ENCODE measurements at regions not wholly inside any gene's neighbourhood (a gene's known extent, or its start where the extent isn't known, plus 50 kb on each side); places are given as distances from the start of the nearest gene placed in this dataset.

GRCh38 chr6:63098789-63099188 lies 112.5 kb upstream of the FKBP1C start:
- Histone ChIP-seq H3K18ac (ENCODE audit: low read depth, low read length) (no peak overlapping the region), H3K4me1 (ENCODE audit: control insufficient read depth, insufficient read depth, low read length) (no peaks in the 10 kb centered on the region), H2BK20ac (ENCODE audit: low read depth, low read length) (no peak overlapping the region), H4K5ac (ENCODE audit: low read depth, low read length) (no peak overlapping the region), H3K9me1 (ENCODE audit: insufficient read depth, low read length) (no peaks in the 10 kb centered on the region), H4K20me1 (ENCODE audit: insufficient read depth, low read length) (no peaks in the 10 kb centered on the region), H3K27me3 (ENCODE audit: control insufficient read depth, insufficient read depth, low read length) (no peaks in the 10 kb centered on the region), H3K9ac (ENCODE audit: low read depth, low read length) (no peak overlapping the region), H3K56ac (ENCODE audit: extremely low read depth, insufficient read depth, low read length) (no peak overlapping the region), H2AK9ac (replicated peaks; ENCODE audit: low read depth, low read length, poor library complexity) (no peak overlapping the region), H3K9me3 (ENCODE audit: control insufficient read depth, insufficient read depth, low read length) (peaks cover 5% of the 10 kb centered on the region; the same call in 1 of the 2 replicates), H3K4me2 (ENCODE audit: low read depth, low read length) (no peak overlapping the region), H2BK15ac (ENCODE audit: low read depth, low read length) (no peak overlapping the region), H2BK120ac (ENCODE audit: low read depth, low read length) (no peak overlapping the region), H2AK5ac (ENCODE audit: low read depth, low read length) (no peak overlapping the region), H4K8ac (ENCODE audit: low read depth in 2 of 2, low read length in 2 of 2) (no peak overlapping the region), H3K36me3 (ENCODE audit: control insufficient read depth, insufficient read depth, low read length) (no peaks in the 10 kb centered on the region), H3K4me3 (ENCODE audit: insufficient read depth, low read depth, low read length) (no peak overlapping the region), H3K27ac (ENCODE audit: insufficient read depth, low read length) (no peak overlapping the region), H3K14ac (replicated peaks; ENCODE audit: low read depth, low read length) (no peak overlapping the region), H4K91ac (ENCODE audit: insufficient read depth, low read depth, low read length) (no peak overlapping the region), H3K79me1 (ENCODE audit: low read depth in 1 of 2, low read length in 2 of 2) (no peaks in the 10 kb centered on the region), H2AFZ (replicated peaks; ENCODE audit: low read length, poor library complexity) (no peak overlapping the region), H2BK5ac (ENCODE audit: low read depth, low read length, poor library complexity, severe bottlenecking) (no peak overlapping the region), H3K4ac (ENCODE audit: low read depth, low read length) (no peak overlapping the region), H3K23ac (ENCODE audit: low read depth, low read length) (no peak overlapping the region)
- no CpG with 5 or more reads among the region's 4 CpGs for WGBS, 2 experiments (ENCODE audit: extremely low coverage in 2 of 2, insufficient read length in 1 of 2)
- ChIA-PET POLR2A (ENCODE audit: unreplicated experiment) (no interaction called here), CTCF (no interaction called here)
- intact Hi-C loops (cut with micrococcal nuclease), result no loop called here
- dilution Hi-C loops (cut with HindIII; ENCODE audit: low sequenced_read_pairs, unreplicated experiment), result no loop called here
- in situ Hi-C loops (cut with MboI; ENCODE audit: low sequenced_read_pairs), result no loop called here
- BruUV-seq (replicated peaks), result no TSS peak
- no peak for DNase-seq
- ATAC-seq (ENCODE audit: low read depth), result no peak
- no peak for TF ChIP-seq ELK1 (IDR thresholded peaks at IDR 0.05; ENCODE audit: borderline replicate concordance, low read depth, low read length)
- no peak for TF ChIP-seq MAZ (IDR thresholded peaks at IDR 0.05; ENCODE audit: borderline replicate concordance, low read depth, low read length)
- no peak for TF ChIP-seq RFX5 (IDR thresholded peaks at IDR 0.05; ENCODE audit: low read depth, low read length)
- TF ChIP-seq CTCF (conservative IDR thresholded peaks at IDR 0.05; ENCODE audit: low read depth, low read length), result no peak
- no peak for TF ChIP-seq POLR2A (IDR thresholded peaks at IDR 0.05; ENCODE audit: low read depth, low read length)
- no peak for TF ChIP-seq USF2 (IDR thresholded peaks at IDR 0.05; ENCODE audit: low read depth, low read length)
- TF ChIP-seq CEBPB (IDR thresholded peaks at IDR 0.05; ENCODE audit: low read depth, low read length), result no peak
- no peak for TF ChIP-seq RAD21 (IDR thresholded peaks at IDR 0.05; ENCODE audit: low read length)
- TF ChIP-seq BHLHE40 (IDR thresholded peaks at IDR 0.05; ENCODE audit: low read depth, low read length), result no peak
- no peak for TF ChIP-seq NFE2L2 (IDR thresholded peaks at IDR 0.05; ENCODE audit: low read depth, low read length)
- TF ChIP-seq SMC3 (IDR thresholded peaks at IDR 0.05; ENCODE audit: low read depth, low read length), result no peak
- no peak for TF ChIP-seq MAFK (IDR thresholded peaks at IDR 0.05; ENCODE audit: low read depth, low read length)
- no peak for TF ChIP-seq CHD1 (IDR thresholded peaks at IDR 0.05; ENCODE audit: low read depth, low read length)

Measured in IMR-90 (cell line).